GM23338 (cell line): ENCODE measurements at regions not wholly inside any gene's neighbourhood (a gene's known extent, or its start where the extent isn't known, plus 50 kb on each side); places are given as distances from the start of the nearest gene placed in this dataset.
A peak's percentile ranks its signal among the peaks of the same experiment; 100 is the strongest.

Source experiments
- ATAC-seq: fragments of 200-7000 bp; cut with Tn5 transposase; 3 replicates; pipeline ENCODE4 v1.9.1; 2020
- DNase-seq: peaks from one replicate; pipeline ENCODE4 v3.0.0-alpha.2; 2015; ENCODE audit warnings: low spot score
- H2AFZ ChIP-seq: fragments of 200-600 bp; sonication (generic); 2 replicates; pipeline ENCODE4 v1.8.0; 2016; ENCODE audit warnings: antibody characterized with exemption, mild to moderate bottlenecking, moderate library complexity
- H3F3A ChIP-seq: fragments of 200-600 bp; sonication (generic); replicated peaks from 2 replicates; pipeline ENCODE4 v1.8.0; 2017; ENCODE audit warnings: antibody characterized with exemption, mixed run types, low read depth
- H3K27ac ChIP-seq: fragments of 200-600 bp; sonication (generic); 2 replicates; pipeline ENCODE4 v1.6.1; 2016; ENCODE audit warnings: low read depth
- H3K27me3 ChIP-seq: fragments of 200-600 bp; sonication (generic); 2 replicates; pipeline ENCODE4 v1.8.0; 2016; ENCODE audit warnings: mild to moderate bottlenecking, mixed run types, moderate library complexity; ENCODE audit not compliant: insufficient read depth
- H3K36me3 ChIP-seq: fragments of 200-600 bp; sonication (generic); 2 replicates; pipeline ENCODE4 v1.8.0; 2016; ENCODE audit warnings: mild to moderate bottlenecking; ENCODE audit not compliant: insufficient read depth
- H3K4me1 ChIP-seq: fragments of 200-600 bp; sonication (generic); 2 replicates; pipeline ENCODE4 v1.8.0; 2016; ENCODE audit warnings: mild to moderate bottlenecking, moderate library complexity; ENCODE audit not compliant: insufficient read depth
- H3K4me2 ChIP-seq: fragments of 200-600 bp; sonication (generic); 2 replicates; pipeline ENCODE4 v1.7.1; 2017; ENCODE audit warnings: mixed run types
- H3K4me3 ChIP-seq: fragments of 200-600 bp; sonication (generic); 2 replicates; pipeline ENCODE4 v1.6.1; 2016; ENCODE audit warnings: mixed run types
- H3K79me2 ChIP-seq: fragments of 200-600 bp; sonication (generic); replicated peaks from 2 replicates; pipeline ENCODE4 v1.8.0; 2017; ENCODE audit warnings: mild to moderate bottlenecking; ENCODE audit not compliant: insufficient read depth
- H3K9me2 ChIP-seq: fragments of 200-600 bp; sonication (generic); 2 replicates; pipeline ENCODE4 v1.8.0; 2017; ENCODE audit not compliant: insufficient read depth
- H4K20me1 ChIP-seq: fragments of 200-600 bp; sonication (generic); replicated peaks from 2 replicates; pipeline ENCODE4 v1.8.0; 2017; ENCODE audit warnings: mild to moderate bottlenecking; ENCODE audit not compliant: insufficient read depth
- H3K27ac Mint-ChIP-seq: 2 replicates; pipeline ENCODE4 v1.8.0; 2020; ENCODE audit warnings: inconsistent platforms, mild to moderate bottlenecking, moderate library complexity, mixed read lengths
- H3K27me3 Mint-ChIP-seq: 3 replicates; pipeline ENCODE4 v1.8.0; 2022; ENCODE audit warnings: low read depth, mild to moderate bottlenecking, moderate library complexity, mixed read lengths, inconsistent platforms; ENCODE audit not compliant: insufficient read depth, poor library complexity
- H3K36me3 Mint-ChIP-seq: 3 replicates; pipeline ENCODE4 v1.8.0; 2021; ENCODE audit warnings: low read depth, mild to moderate bottlenecking, inconsistent platforms, moderate library complexity, mixed read lengths
- H3K4me1 Mint-ChIP-seq: 3 replicates; pipeline ENCODE4 v1.8.0; 2020; ENCODE audit warnings: mild to moderate bottlenecking, inconsistent platforms, mixed read lengths
- H3K4me3 Mint-ChIP-seq: 3 replicates; pipeline ENCODE4 v1.8.0; 2021; ENCODE audit warnings: moderate library complexity, mild to moderate bottlenecking, inconsistent platforms, mixed read lengths
- H3K9me3 Mint-ChIP-seq: 3 replicates; pipeline ENCODE4 v1.8.0; 2020; ENCODE audit warnings: moderate library complexity, mild to moderate bottlenecking, inconsistent platforms, mixed read lengths
- EZH2 ChIP-seq: fragments of 200-600 bp; sonication (generic); IDR thresholded peaks from one replicate; pipeline ENCODE4 v1.8.0; 2017; ENCODE audit warnings: antibody characterized with exemption, mild to moderate bottlenecking, low read depth; ENCODE audit not compliant: unreplicated experiment
- EZH2phosphoT487 ChIP-seq: fragments of 200-600 bp; sonication (generic); IDR thresholded peaks from one replicate; pipeline ENCODE4 v1.8.1; 2018; ENCODE audit warnings: antibody characterized with exemption; ENCODE audit not compliant: unreplicated experiment
- NANOG ChIP-seq: IDR thresholded peaks from 2 replicates; pipeline ENCODE4 v1.6.1; 2016; ENCODE audit warnings: antibody characterized with exemption, borderline replicate concordance
- ZNF331 ChIP-seq: fragments of 250-450 bp; sonication (Bioruptor Pico); IDR thresholded peaks from 2 replicates; pipeline ENCODE4 v1.5.0; 2020; ENCODE audit warnings: low read depth, mild to moderate bottlenecking, moderate library complexity
- ZNF462 ChIP-seq: fragments of 250-450 bp; sonication (Bioruptor Pico); IDR thresholded peaks from 2 replicates; pipeline ENCODE4 v1.5.0; 2020; ENCODE audit warnings: mild to moderate bottlenecking, moderate library complexity
- TF ChIP-seq, protein P1 (sequence below): IDR thresholded peaks from one replicate; pipeline ENCODE4 v1.6.1; 2018; ENCODE audit warnings: antibody characterized with exemption; ENCODE audit not compliant: unreplicated experiment
- TF ChIP-seq, protein P2 (sequence below), 2 experiments: fragments of 200-600 bp in 1 of 2; sonication (generic) in 1 of 2; conservative IDR thresholded peaks; 2 replicates each; pipeline versions ENCODE4 v1.5.1 to v1.6.1; 2016 to 2017; ENCODE audit warnings: antibody characterized with exemption in 2 of 2, low read depth in 2 of 2, mild to moderate bottlenecking in 2 of 2, moderate library complexity in 1 of 2

DNA sequence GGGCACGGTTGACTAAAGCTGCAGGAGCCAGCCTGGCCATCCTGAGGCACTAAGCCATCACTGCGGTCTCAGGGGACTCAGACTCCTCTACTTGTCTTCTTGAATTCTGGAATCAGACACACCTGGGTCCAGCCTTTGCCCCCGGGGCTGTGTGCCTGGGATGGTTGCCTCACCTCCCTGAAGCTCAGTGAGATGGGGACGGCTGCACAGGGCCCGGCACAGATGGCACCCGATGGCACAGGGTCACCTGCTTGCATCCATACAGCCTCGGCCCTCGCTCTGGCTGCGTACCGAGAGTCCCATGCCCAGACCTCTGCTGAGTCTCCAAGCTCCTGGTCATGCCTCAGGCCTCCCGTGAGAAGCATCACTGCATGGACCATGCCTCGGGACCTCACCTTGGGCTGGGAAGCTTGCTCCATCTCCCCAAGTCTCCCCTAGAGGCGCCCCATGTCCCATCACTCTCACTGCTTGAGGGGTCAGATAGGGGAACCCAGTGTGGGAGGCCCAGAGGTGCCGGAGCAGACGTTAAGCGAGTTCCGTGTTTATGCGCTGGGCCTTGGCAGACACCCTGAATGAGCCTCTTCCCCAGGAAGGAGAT lies 316.3 kb downstream of the SEC14L1 start (continued):
- no peak for TF ChIP-seq ZNF462 (CRISPR knock-in tag)
- TF ChIP-seq, protein P1, sequence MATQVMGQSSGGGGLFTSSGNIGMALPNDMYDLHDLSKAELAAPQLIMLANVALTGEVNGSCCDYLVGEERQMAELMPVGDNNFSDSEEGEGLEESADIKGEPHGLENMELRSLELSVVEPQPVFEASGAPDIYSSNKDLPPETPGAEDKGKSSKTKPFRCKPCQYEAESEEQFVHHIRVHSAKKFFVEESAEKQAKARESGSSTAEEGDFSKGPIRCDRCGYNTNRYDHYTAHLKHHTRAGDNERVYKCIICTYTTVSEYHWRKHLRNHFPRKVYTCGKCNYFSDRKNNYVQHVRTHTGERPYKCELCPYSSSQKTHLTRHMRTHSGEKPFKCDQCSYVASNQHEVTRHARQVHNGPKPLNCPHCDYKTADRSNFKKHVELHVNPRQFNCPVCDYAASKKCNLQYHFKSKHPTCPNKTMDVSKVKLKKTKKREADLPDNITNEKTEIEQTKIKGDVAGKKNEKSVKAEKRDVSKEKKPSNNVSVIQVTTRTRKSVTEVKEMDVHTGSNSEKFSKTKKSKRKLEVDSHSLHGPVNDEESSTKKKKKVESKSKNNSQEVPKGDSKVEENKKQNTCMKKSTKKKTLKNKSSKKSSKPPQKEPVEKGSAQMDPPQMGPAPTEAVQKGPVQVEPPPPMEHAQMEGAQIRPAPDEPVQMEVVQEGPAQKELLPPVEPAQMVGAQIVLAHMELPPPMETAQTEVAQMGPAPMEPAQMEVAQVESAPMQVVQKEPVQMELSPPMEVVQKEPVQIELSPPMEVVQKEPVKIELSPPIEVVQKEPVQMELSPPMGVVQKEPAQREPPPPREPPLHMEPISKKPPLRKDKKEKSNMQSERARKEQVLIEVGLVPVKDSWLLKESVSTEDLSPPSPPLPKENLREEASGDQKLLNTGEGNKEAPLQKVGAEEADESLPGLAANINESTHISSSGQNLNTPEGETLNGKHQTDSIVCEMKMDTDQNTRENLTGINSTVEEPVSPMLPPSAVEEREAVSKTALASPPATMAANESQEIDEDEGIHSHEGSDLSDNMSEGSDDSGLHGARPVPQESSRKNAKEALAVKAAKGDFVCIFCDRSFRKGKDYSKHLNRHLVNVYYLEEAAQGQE, result no peak

GRCh38 chr17:77457572-77458201 lies 316.9 kb downstream of the SEC14L1 start:
- DNase-seq, result no peak
- H3K4me1 Mint-ChIP-seq, result peaks cover 69% of the 10 kb centered on the region
- Histone ChIP-seq H2AFZ (no peak overlapping the region), H3K36me3 (no peaks in the 10 kb centered on the region), H3K27me3 (no peaks in the 10 kb centered on the region), H4K20me1 (peaks cover 17% of the 10 kb centered on the region; the same call in 1 of the 2 replicates), H3K4me3 (no peak overlapping the region), H3K27ac (no peak overlapping the region), H3K4me1 (peaks cover 38% of the 10 kb centered on the region), H3K4me2 (no peak overlapping the region), H3K9me2 (no peaks in the 10 kb centered on the region), H3F3A (0 out of 2 replicates have a peak, but pooled peaks cover 3% of the 10 kb centered on the region), H3K79me2 (peaks cover 84% of the 10 kb centered on the region)
- peaks cover 4% of the 10 kb centered on the region; the same call in 2 of the 3 replicates for H3K36me3 Mint-ChIP-seq
- H3K27me3 Mint-ChIP-seq, result peaks cover 34% of the 10 kb centered on the region
- ATAC-seq, result no peak
- H3K4me3 Mint-ChIP-seq, result no peak overlapping the region
- no peaks in the 10 kb centered on the region for H3K9me3 Mint-ChIP-seq
- H3K27ac Mint-ChIP-seq, result peak overlapping the region; percentile 59; the same call in 1 of the 2 replicates
- TF ChIP-seq EZH2, result no peak
- TF ChIP-seq, protein P1, result no peak
- no peak for TF ChIP-seq NANOG
- TF ChIP-seq, protein P2, sequence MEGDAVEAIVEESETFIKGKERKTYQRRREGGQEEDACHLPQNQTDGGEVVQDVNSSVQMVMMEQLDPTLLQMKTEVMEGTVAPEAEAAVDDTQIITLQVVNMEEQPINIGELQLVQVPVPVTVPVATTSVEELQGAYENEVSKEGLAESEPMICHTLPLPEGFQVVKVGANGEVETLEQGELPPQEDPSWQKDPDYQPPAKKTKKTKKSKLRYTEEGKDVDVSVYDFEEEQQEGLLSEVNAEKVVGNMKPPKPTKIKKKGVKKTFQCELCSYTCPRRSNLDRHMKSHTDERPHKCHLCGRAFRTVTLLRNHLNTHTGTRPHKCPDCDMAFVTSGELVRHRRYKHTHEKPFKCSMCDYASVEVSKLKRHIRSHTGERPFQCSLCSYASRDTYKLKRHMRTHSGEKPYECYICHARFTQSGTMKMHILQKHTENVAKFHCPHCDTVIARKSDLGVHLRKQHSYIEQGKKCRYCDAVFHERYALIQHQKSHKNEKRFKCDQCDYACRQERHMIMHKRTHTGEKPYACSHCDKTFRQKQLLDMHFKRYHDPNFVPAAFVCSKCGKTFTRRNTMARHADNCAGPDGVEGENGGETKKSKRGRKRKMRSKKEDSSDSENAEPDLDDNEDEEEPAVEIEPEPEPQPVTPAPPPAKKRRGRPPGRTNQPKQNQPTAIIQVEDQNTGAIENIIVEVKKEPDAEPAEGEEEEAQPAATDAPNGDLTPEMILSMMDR (conservative IDR thresholded peaks at IDR 0.05; ENCODE audit: low read depth in 2 of 2), result no peak
- TF ChIP-seq EZH2phosphoT487, result no peak
- no peak for TF ChIP-seq ZNF331 (CRISPR knock-in tag)
